Neuronal stem cell (in vitro differentiated cells): ENCODE measurements at regions not wholly inside any gene's neighbourhood (a gene's known extent, or its start where the extent isn't known, plus 50 kb on each side); places are given as distances from the start of the nearest gene placed in this dataset.

Source experiments
- DNase-seq: peaks from one replicate; pipeline ENCODE4 v3.0.0-alpha.2; 2013; ENCODE audit warnings: low spot score
- H2AFZ ChIP-seq: one replicate; pipeline ENCODE4 v1.6.1; 2013; ENCODE audit warnings: mild to moderate bottlenecking, low read length, inconsistent platforms
- H2AK5ac ChIP-seq: 2 replicates; pipeline ENCODE4 v1.6.1; 2013; ENCODE audit warnings: low read depth, mild to moderate bottlenecking, inconsistent platforms, low read length, moderate library complexity, mixed read lengths
- H2BK120ac ChIP-seq: 2 replicates; pipeline ENCODE4 v1.6.1; 2013; ENCODE audit warnings: low read depth, mild to moderate bottlenecking, inconsistent platforms, low read length, moderate library complexity, mixed read lengths
- H2BK12ac ChIP-seq: one replicate; pipeline ENCODE4 v1.6.1; 2013; ENCODE audit warnings: low read length, inconsistent platforms
- H2BK15ac ChIP-seq: 2 replicates; pipeline ENCODE4 v1.6.1; 2013; ENCODE audit warnings: mild to moderate bottlenecking, low read length, inconsistent platforms, mixed read lengths
- H2BK5ac ChIP-seq: one replicate; pipeline ENCODE4 v1.6.1; 2013; ENCODE audit warnings: inconsistent platforms, mild to moderate bottlenecking, low read length, moderate library complexity
- H3K14ac ChIP-seq: one replicate; pipeline ENCODE4 v1.6.1; 2013; ENCODE audit warnings: low read length, inconsistent platforms
- H3K18ac ChIP-seq: 2 replicates; pipeline ENCODE4 v1.6.1; 2013; ENCODE audit warnings: low read length, inconsistent platforms
- H3K23ac ChIP-seq: 2 replicates; pipeline ENCODE4 v1.6.1; 2013; ENCODE audit warnings: low read depth, mild to moderate bottlenecking, mixed read lengths, low read length, inconsistent platforms; ENCODE audit not compliant: poor library complexity
- H3K27ac ChIP-seq: replicated peaks from 3 replicates; pipeline ENCODE4 v1.5.1; 2013; ENCODE audit warnings: low read length, inconsistent platforms
- H3K27me3 ChIP-seq, 3 experiments: 2 replicates each; pipeline ENCODE4 v1.6.1; 2013; ENCODE audit warnings: low read length in 3 of 3, mild to moderate bottlenecking in 2 of 3, inconsistent platforms in 1 of 3, low read depth in 1 of 3, mixed read lengths in 1 of 3, moderate library complexity in 1 of 3; ENCODE audit not compliant: control insufficient read depth in 3 of 3, insufficient read depth in 3 of 3
- H3K36me3 ChIP-seq, 2 donors: replicated peaks in 1 of 2; 2 replicates each; pipeline ENCODE4 v1.6.1; 2013; ENCODE audit warnings: low read length in 2 of 2; ENCODE audit not compliant: control insufficient read depth in 2 of 2, insufficient read depth in 2 of 2
- H3K4ac ChIP-seq: 2 replicates; pipeline ENCODE4 v1.6.1; 2013; ENCODE audit warnings: inconsistent platforms, mild to moderate bottlenecking, low read length, moderate library complexity
- H3K4me1 ChIP-seq, 2 donors: 1 replicate in 1 of 2; 2 replicates in 1 of 2; pipeline ENCODE4 v1.6.1; 2013; ENCODE audit warnings: low read length in 2 of 2, low read depth in 1 of 2; ENCODE audit not compliant: control insufficient read depth in 2 of 2, insufficient read depth in 1 of 2
- H3K4me2 ChIP-seq: one replicate; pipeline ENCODE4 v1.6.1; 2013; ENCODE audit warnings: mild to moderate bottlenecking, low read length, inconsistent platforms; ENCODE audit not compliant: insufficient read depth, poor library complexity, severe bottlenecking
- H3K4me3 ChIP-seq, 2 donors: 2 replicates each; pipeline ENCODE4 v1.5.1; 2013; ENCODE audit warnings: low read length in 2 of 2, mild to moderate bottlenecking in 2 of 2, inconsistent platforms in 1 of 2, moderate library complexity in 1 of 2
- H3K79me1 ChIP-seq: one replicate; pipeline ENCODE4 v1.6.1; 2013; ENCODE audit warnings: low read depth, mild to moderate bottlenecking, inconsistent platforms, low read length, moderate library complexity
- H3K9ac ChIP-seq: one replicate; pipeline ENCODE4 v1.6.1; 2013; ENCODE audit warnings: mild to moderate bottlenecking, low read depth, low read length, inconsistent platforms; ENCODE audit not compliant: poor library complexity
- H3K9me3 ChIP-seq, 2 donors: replicated peaks in 1 of 2; 2 replicates each; pipeline versions ENCODE3 to v1.6.1; 2013; ENCODE audit warnings: low read length in 2 of 2, mild to moderate bottlenecking in 2 of 2, inconsistent platforms in 1 of 2, low read depth in 1 of 2, mixed read lengths in 1 of 2, moderate library complexity in 1 of 2; ENCODE audit not compliant: control insufficient read depth in 2 of 2, insufficient read depth in 1 of 2
- H4K8ac ChIP-seq: one replicate; pipeline ENCODE4 v1.6.1; 2013; ENCODE audit warnings: low read depth, mild to moderate bottlenecking, inconsistent platforms, low read length, moderate library complexity
- H4K91ac ChIP-seq: one replicate; pipeline ENCODE4 v1.6.1; 2013; ENCODE audit warnings: low read length, low read depth, mild to moderate bottlenecking, inconsistent platforms; ENCODE audit not compliant: poor library complexity
- WGBS, 2 donors: extraction: QIAGEN DNeasy Blood & Tissue Kit; methylation state at CpG; one replicate each; pipeline ENCODE4 v1.1.7; 2013; ENCODE audit warnings: missing lambda C conversion rate in 2 of 2, mixed read lengths in 1 of 2; ENCODE audit not compliant: insufficient read length in 2 of 2, insufficient replicate concordance in 1 of 2; ENCODE audit errors: extremely low coverage in 2 of 2; 5-methylcytosine and 5-hydroxymethylcytosine counted together

DNA sequence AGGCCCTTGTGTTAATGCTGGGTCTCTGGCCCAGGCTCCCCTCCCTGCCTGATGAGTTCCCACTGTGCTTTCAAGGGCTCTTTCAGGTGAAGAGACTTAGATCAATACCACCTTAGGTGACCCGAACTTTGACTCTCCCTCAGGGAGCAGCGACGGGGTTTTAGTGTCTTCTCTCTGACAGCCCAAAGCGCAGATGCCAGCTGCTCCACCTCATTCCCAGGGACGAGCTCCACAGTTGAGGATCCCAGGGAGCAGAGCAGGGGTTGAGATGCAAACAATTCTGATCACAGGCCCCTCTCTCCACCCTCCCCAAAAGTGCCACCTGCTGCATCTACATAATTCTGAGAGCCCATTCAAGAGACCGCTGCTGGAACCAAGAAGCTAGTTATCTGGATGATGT, 265.1 kb downstream of the TJP1 start:
- H2AK5ac ChIP-seq, result no peak overlapping the region

DNA sequence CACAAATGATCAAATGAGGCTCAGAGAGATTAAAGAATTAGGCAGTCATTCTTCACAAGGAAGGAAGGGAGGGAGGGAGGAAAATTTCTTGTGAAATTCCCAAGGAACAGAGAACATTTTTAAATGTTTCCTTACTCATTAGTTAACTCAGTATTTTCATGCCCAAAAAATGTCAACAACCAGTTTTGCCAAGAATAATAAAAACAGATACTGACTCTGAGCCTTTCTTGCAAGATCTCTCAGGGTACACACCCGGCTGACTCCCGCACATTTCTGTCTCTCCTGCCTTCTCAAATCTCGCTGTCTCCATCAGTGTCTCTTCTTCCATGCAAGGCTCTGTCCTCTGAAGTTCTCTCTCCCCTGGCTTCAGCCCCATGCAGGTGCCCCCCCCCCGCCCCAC, 265.9 kb downstream of the TJP1 start:
- H3K36me3 ChIP-seq, result no peaks in the 10 kb centered on the region
- DNase-seq, result no peak
- H3K18ac ChIP-seq, result no peak overlapping the region

More for the DNA sequence above, 265.1 kb downstream of the TJP1 start:
- no peaks in the 10 kb centered on the region for H3K4me1 ChIP-seq
- H3K9ac ChIP-seq, result no peak overlapping the region
- no peak overlapping the region for H2BK15ac ChIP-seq
- H3K4me3 ChIP-seq, result no peak overlapping the region
- no peaks in the 10 kb centered on the region for H3K36me3 ChIP-seq
- no peak overlapping the region for H3K4ac ChIP-seq
- no peaks in the 10 kb centered on the region for H3K9me3 ChIP-seq
- no CpG with 5 or more reads among the region's 6 CpGs for WGBS, 2 donors
- H3K4me2 ChIP-seq, result no peak overlapping the region
- H3K79me1 ChIP-seq, result no peaks in the 10 kb centered on the region
- H3K18ac ChIP-seq, result no peak overlapping the region
- no peak overlapping the region for H3K23ac ChIP-seq
- no peak overlapping the region for H4K8ac ChIP-seq
- H3K27me3 ChIP-seq, result no peaks in the 10 kb centered on the region
- no peak overlapping the region for H3K14ac ChIP-seq
- no peak for DNase-seq
- H2AFZ ChIP-seq, result no peak overlapping the region
- no peak overlapping the region for H2BK12ac ChIP-seq
- no peak overlapping the region for H2BK120ac ChIP-seq
- H4K91ac ChIP-seq, result no peak overlapping the region
- no peak overlapping the region for H2BK5ac ChIP-seq
- H3K27ac ChIP-seq, result no peak overlapping the region

DNA sequence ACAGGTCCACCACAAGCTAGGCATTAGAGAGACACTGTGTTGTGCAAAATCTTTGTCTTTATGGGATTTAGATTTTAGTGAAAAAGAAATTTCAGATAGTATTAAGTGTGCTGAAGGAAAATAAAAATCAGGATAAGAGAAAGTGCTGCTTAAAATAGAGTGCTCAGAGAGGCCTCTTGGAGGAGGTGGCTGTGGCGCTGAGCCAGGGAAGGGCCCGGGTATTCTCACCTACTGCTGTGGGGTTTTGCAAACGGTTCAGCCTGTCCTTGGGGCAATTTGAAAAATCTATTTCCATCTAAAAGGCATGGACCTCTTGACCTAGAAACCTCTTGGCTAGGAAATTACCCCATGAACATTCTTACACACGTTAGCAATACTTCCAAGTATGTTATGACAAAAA, 267.7 kb downstream of the TJP1 start:
- Histone ChIP-seq H2BK120ac (no peak overlapping the region), H3K4me1 (no peaks in the 10 kb centered on the region), H3K27me3 (no peaks in the 10 kb centered on the region), H3K79me1 (no peaks in the 10 kb centered on the region), H4K8ac (no peak overlapping the region), H2BK5ac (no peak overlapping the region), H4K91ac (no peak overlapping the region), H3K9me3 (no peaks in the 10 kb centered on the region), H2BK12ac (no peak overlapping the region), H2BK15ac (no peak overlapping the region), H2AFZ (no peak overlapping the region), H3K18ac (no peak overlapping the region), H3K23ac (no peak overlapping the region), H3K14ac (no peak overlapping the region), H3K9ac (no peak overlapping the region), H3K27ac (no peak overlapping the region), H3K4me2 (no peak overlapping the region), H3K36me3 (no peaks in the 10 kb centered on the region), H3K4ac (no peak overlapping the region), H2AK5ac (no peak overlapping the region), H3K4me3 (no peak overlapping the region)
- WGBS, 2 donors, result no CpG with 5 or more reads among the region's 4 CpGs
- no peak for DNase-seq

More for the DNA sequence above, 265.9 kb downstream of the TJP1 start:
- Histone ChIP-seq H2BK12ac (no peak overlapping the region), H3K23ac (no peak overlapping the region), H3K14ac (no peak overlapping the region), H4K8ac (no peak overlapping the region), H3K27me3 (no peaks in the 10 kb centered on the region), H3K9ac (no peak overlapping the region), H2AK5ac (no peak overlapping the region), H3K4me2 (no peak overlapping the region), H4K91ac (no peak overlapping the region), H3K4me1 (no peaks in the 10 kb centered on the region), H3K9me3 (no peaks in the 10 kb centered on the region), H2BK120ac (no peak overlapping the region), H2BK5ac (no peak overlapping the region), H3K4me3 (no peak overlapping the region), H3K79me1 (no peaks in the 10 kb centered on the region), H2BK15ac (no peak overlapping the region), H2AFZ (no peak overlapping the region), H3K4ac (no peak overlapping the region), H3K27ac (no peak overlapping the region)
- no CpG with 5 or more reads among the region's 4 CpGs for WGBS, 2 donors

DNA sequence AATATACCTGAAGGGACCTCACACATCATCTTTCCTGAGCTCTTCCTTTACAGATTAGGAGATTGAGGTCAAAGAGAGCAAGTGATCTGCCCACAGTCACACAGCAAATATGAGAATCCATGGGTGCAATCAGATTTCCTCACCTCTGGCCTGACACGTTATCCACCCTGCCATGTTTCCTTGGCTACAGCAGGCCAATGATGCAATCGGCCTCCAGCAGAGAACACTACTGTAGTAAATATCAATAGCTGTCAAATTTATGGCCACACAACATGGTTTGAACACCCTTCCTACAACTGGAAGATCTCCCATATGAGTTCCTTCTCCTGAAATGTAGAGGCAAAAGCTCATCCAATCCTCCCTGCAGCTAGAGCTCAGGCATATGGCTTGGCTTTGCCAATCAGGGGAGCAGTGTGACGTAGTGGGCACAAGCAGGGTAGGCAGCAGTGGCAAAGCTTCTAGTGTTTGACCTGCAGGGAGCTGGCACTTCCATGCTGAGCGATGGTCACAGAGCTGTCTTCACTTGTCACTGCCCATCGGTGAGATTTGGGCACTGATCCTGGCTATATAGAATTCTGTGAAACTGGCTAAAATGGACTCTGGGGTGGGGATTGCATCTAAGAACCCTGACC, 271.3 kb downstream of the TJP1 start:
- no peak overlapping the region for H3K18ac ChIP-seq
- H3K4me1 ChIP-seq, result no peaks in the 10 kb centered on the region
- no peak overlapping the region for H3K27ac ChIP-seq
- H3K36me3 ChIP-seq, result no peaks in the 10 kb centered on the region
- H2AK5ac ChIP-seq, result no peak overlapping the region
- H3K27me3 ChIP-seq, result no peaks in the 10 kb centered on the region
- no peak overlapping the region for H3K4me2 ChIP-seq
- H3K23ac ChIP-seq, result no peak overlapping the region
- no peak overlapping the region for H2BK12ac ChIP-seq
- no peak for DNase-seq
- no peak overlapping the region for H3K4ac ChIP-seq
- no peak overlapping the region for H3K4me3 ChIP-seq
- no peaks in the 10 kb centered on the region for H3K79me1 ChIP-seq
- no peak overlapping the region for H2BK5ac ChIP-seq
- no peak overlapping the region for H4K8ac ChIP-seq
- no peak overlapping the region for H4K91ac ChIP-seq
- H2AFZ ChIP-seq, result no peak overlapping the region
- no peak overlapping the region for H3K9ac ChIP-seq
- H3K9me3 ChIP-seq, result no peaks in the 10 kb centered on the region
- H2BK120ac ChIP-seq, result no peak overlapping the region
- no peak overlapping the region for H3K14ac ChIP-seq
- no peak overlapping the region for H2BK15ac ChIP-seq
- no CpG with 5 or more reads among the region's 5 CpGs for WGBS, 2 donors
